SK-N-SH (cell line): ENCODE measurements at regions not wholly inside any gene's neighbourhood (a gene's known extent, or its start where the extent isn't known, plus 50 kb on each side); places are given as distances from the start of the nearest gene placed in this dataset.

Experiments
- CHD2 ChIP-seq: fragments of 150-350 bp; IDR thresholded peaks from 2 replicates; pipeline ENCODE4 v1.6.1; 2018; ENCODE audit warnings: low read length; ENCODE audit not compliant: partially characterized antibody
- CTCF ChIP-seq: fragments of 200-600 bp; sonication (generic); IDR thresholded peaks from 2 replicates; pipeline ENCODE4 v1.6.1; 2017; ENCODE audit warnings: antibody characterized with exemption, mild to moderate bottlenecking, moderate library complexity
- EP300 ChIP-seq, 2 experiments: IDR thresholded peaks; 2 replicates each; pipeline versions ENCODE4 v1.4.0 to v1.6.1; 2012; ENCODE audit warnings: borderline replicate concordance in 1 of 2, low read depth in 1 of 2, low read length in 1 of 2
- FOXM1 ChIP-seq: IDR thresholded peaks from 2 replicates; pipeline ENCODE4 v1.4.0; 2012; ENCODE audit warnings: low read depth, mild to moderate bottlenecking
- GABPA ChIP-seq: IDR thresholded peaks from 2 replicates; pipeline ENCODE4 v1.4.0; 2012; ENCODE audit warnings: low read depth, mild to moderate bottlenecking
- GATA2 ChIP-seq: sonication (generic); formaldehyde crosslinking; IDR thresholded peaks from 2 replicates; pipeline ENCODE4 v1.5.0; 2020; ENCODE audit warnings: mild to moderate bottlenecking, missing genetic modification reagents
- MAX ChIP-seq: IDR thresholded peaks from 2 replicates; pipeline ENCODE4 v1.4.0; 2012; ENCODE audit warnings: low read depth
- MXI1 ChIP-seq: IDR thresholded peaks from 2 replicates; pipeline ENCODE4 v1.6.1; 2012; ENCODE audit warnings: mild to moderate bottlenecking, low read depth, low read length, improper control_type of control experiment
- PBX3 ChIP-seq: IDR thresholded peaks from 2 replicates; pipeline ENCODE4; 2012
- POLR2AphosphoS5 ChIP-seq: IDR thresholded peaks from 2 replicates; pipeline ENCODE4 v1.6.1; 2012; ENCODE audit warnings: low read depth, low read length
- RAD21 ChIP-seq: IDR thresholded peaks from 2 replicates; pipeline ENCODE4 v1.6.1; 2012; ENCODE audit warnings: mild to moderate bottlenecking, low read length
- SIN3A ChIP-seq: IDR thresholded peaks from 2 replicates; pipeline ENCODE4 v1.6.1; 2012; ENCODE audit warnings: low read depth, mild to moderate bottlenecking, low read length, moderate library complexity, borderline replicate concordance
- SMC3 ChIP-seq: IDR thresholded peaks from 2 replicates; pipeline ENCODE4 v1.6.1; 2012; ENCODE audit warnings: low read depth, low read length, improper control_type of control experiment
- USF2 ChIP-seq: fragments of 150-350 bp; IDR thresholded peaks from 2 replicates; pipeline ENCODE4 v1.6.1; 2017; ENCODE audit warnings: antibody characterized with exemption, low read length, low read depth, borderline replicate concordance

GRCh38 chr7:45417268-45417667 lies 156.9 kb upstream of the ADCY1 start:
- TF ChIP-seq USF2 (no peak), CTCF (no peak), MAX (no peak), RAD21 (no peak), CHD2 (no peak), FOXM1 (no peak), GABPA (no peak), SIN3A (no peak), MXI1 (no peak), POLR2AphosphoS5 (no peak), GATA2 (CRISPR knock-in tag) (no peak), SMC3 (no peak), PBX3 (no peak), EP300 (IDR thresholded peaks at IDR 0.05; ENCODE audit: borderline replicate concordance in 1 of 2, low read depth in 1 of 2, low read length in 1 of 2) (no peak)
